Rectal smooth muscle tissue (tissue), 1 donor: ENCODE measurements at regions not wholly inside any gene's neighbourhood (a gene's known extent, or its start where the extent isn't known, plus 50 kb on each side); places are given as distances from the start of the nearest gene placed in this dataset.
"Not testable (repeated sequence)": the region's sequence is repeated elsewhere in the genome, so short reads cannot be mapped to it uniquely, and the experiment has no call there.

Source experiments
- H3K27ac ChIP-seq: one replicate; pipeline ENCODE4 v1.7.0; 2013; ENCODE audit warnings: low read depth, low read length, inconsistent platforms
- H3K27me3 ChIP-seq: one replicate; pipeline ENCODE4 v1.7.0; 2013; ENCODE audit warnings: low read length; ENCODE audit not compliant: control insufficient read depth, insufficient read depth
- H3K36me3 ChIP-seq: one replicate; pipeline ENCODE4 v1.7.0; 2013; ENCODE audit warnings: low read length; ENCODE audit not compliant: control insufficient read depth, insufficient read depth
- H3K4me1 ChIP-seq: one replicate; pipeline ENCODE4 v1.7.0; 2013; ENCODE audit warnings: low read length; ENCODE audit not compliant: control insufficient read depth, insufficient read depth
- H3K4me3 ChIP-seq: one replicate; pipeline ENCODE4 v1.7.0; 2013; ENCODE audit warnings: low read length
- H3K9ac ChIP-seq: one replicate; pipeline ENCODE4 v1.7.0; 2013; ENCODE audit warnings: low read length

- H3K27ac ChIP-seq, H3K27me3 ChIP-seq, H3K9ac ChIP-seq, H3K36me3 ChIP-seq, H3K4me3 ChIP-seq, H3K4me1 ChIP-seq: not testable (repeated sequence)
These were observed 191.4 kb downstream of the MN1 start for GRCh38 chr22:27610164-27610563.

GRCh38 chr22:27610863-27611786, 190.4 kb downstream of the MN1 start:
- Histone ChIP-seq H3K27ac (no peak overlapping the region), H3K9ac (no peak overlapping the region), H3K4me1 (no peaks in the 10 kb centered on the region), H3K4me3 (no peak overlapping the region), H3K36me3 (no peaks in the 10 kb centered on the region), H3K27me3 (peaks cover 9% of the 10 kb centered on the region)

GRCh38 chr22:27612115-27612514, 189.4 kb downstream of the MN1 start:
- Histone ChIP-seq H3K27me3 (peaks cover 9% of the 10 kb centered on the region), H3K36me3 (no peaks in the 10 kb centered on the region), H3K4me3 (no peak overlapping the region), H3K9ac (no peak overlapping the region), H3K4me1 (no peaks in the 10 kb centered on the region), H3K27ac (no peak overlapping the region)

GRCh38 chr22:27613099-27614005, 188.2 kb downstream of the MN1 start:
- no peaks in the 10 kb centered on the region for H3K36me3 ChIP-seq
- no peak overlapping the region for H3K4me3 ChIP-seq
- H3K4me1 ChIP-seq, result no peaks in the 10 kb centered on the region
- no peak overlapping the region for H3K27ac ChIP-seq
- H3K27me3 ChIP-seq, result peaks cover 9% of the 10 kb centered on the region
- no peak overlapping the region for H3K9ac ChIP-seq

- H3K9ac ChIP-seq, result no peak overlapping the region
- H3K27ac ChIP-seq, result no peak overlapping the region
- peaks cover 9% of the 10 kb centered on the region for H3K27me3 ChIP-seq
- no peaks in the 10 kb centered on the region for H3K4me1 ChIP-seq
- H3K4me3 ChIP-seq, result no peak overlapping the region
- H3K36me3 ChIP-seq, result no peaks in the 10 kb centered on the region
These were observed 187.4 kb downstream of the MN1 start for GRCh38 chr22:27614006-27614649.

GRCh38 chr22:27614650-27615007, 186.9 kb downstream of the MN1 start:
- H3K4me1 ChIP-seq, result no peaks in the 10 kb centered on the region
- H3K4me3 ChIP-seq, result no peak overlapping the region
- H3K27ac ChIP-seq, result no peak overlapping the region
- H3K9ac ChIP-seq, result no peak overlapping the region
- peaks cover 9% of the 10 kb centered on the region for H3K27me3 ChIP-seq
- no peaks in the 10 kb centered on the region for H3K36me3 ChIP-seq

- peaks cover 6% of the 10 kb centered on the region for H3K27me3 ChIP-seq
- H3K4me3 ChIP-seq, result no peak overlapping the region
- no peak overlapping the region for H3K9ac ChIP-seq
- no peaks in the 10 kb centered on the region for H3K4me1 ChIP-seq
- H3K36me3 ChIP-seq, result no peaks in the 10 kb centered on the region
- no peak overlapping the region for H3K27ac ChIP-seq
These were observed 186.1 kb downstream of the MN1 start for GRCh38 chr22:27615408-27615807.

GRCh38 chr22:27616033-27616432, 185.5 kb downstream of the MN1 start:
- no peak overlapping the region for H3K27ac ChIP-seq
- no peak overlapping the region for H3K4me3 ChIP-seq
- no peaks in the 10 kb centered on the region for H3K36me3 ChIP-seq
- no peaks in the 10 kb centered on the region for H3K4me1 ChIP-seq
- no peak overlapping the region for H3K9ac ChIP-seq
- peaks cover 6% of the 10 kb centered on the region for H3K27me3 ChIP-seq

GRCh38 chr22:27617214-27617881, 184.2 kb downstream of the MN1 start:
- Histone ChIP-seq H3K4me1 (no peaks in the 10 kb centered on the region), H3K36me3 (no peaks in the 10 kb centered on the region)

GRCh38 chr22:27620367-27621154, 181.0 kb downstream of the MN1 start:
- no peaks in the 10 kb centered on the region for H3K4me1 ChIP-seq
- H3K9ac ChIP-seq, result no peak overlapping the region
- no peaks in the 10 kb centered on the region for H3K36me3 ChIP-seq
- no peaks in the 10 kb centered on the region for H3K27me3 ChIP-seq
- no peak overlapping the region for H3K27ac ChIP-seq
- H3K4me3 ChIP-seq, result no peak overlapping the region

More at GRCh38 chr22:27617214-27617881, 184.2 kb downstream of the MN1 start:
- no peak overlapping the region for H3K27ac ChIP-seq
- H3K4me3 ChIP-seq, result no peak overlapping the region
- H3K9ac ChIP-seq, result no peak overlapping the region
- peaks cover 6% of the 10 kb centered on the region for H3K27me3 ChIP-seq

- H3K27me3 ChIP-seq, result no peaks in the 10 kb centered on the region
- H3K27ac ChIP-seq, result no peak overlapping the region
- H3K4me1 ChIP-seq, result no peaks in the 10 kb centered on the region
- no peak overlapping the region for H3K4me3 ChIP-seq
- H3K36me3 ChIP-seq, result no peaks in the 10 kb centered on the region
- no peak overlapping the region for H3K9ac ChIP-seq
These were observed 180.0 kb downstream of the MN1 start for GRCh38 chr22:27621486-27622070.
